Liver (tissue), 8 donors: ENCODE measurements at regions not wholly inside any gene's neighbourhood (a gene's known extent, or its start where the extent isn't known, plus 50 kb on each side); places are given as distances from the start of the nearest gene placed in this dataset.

Experiments used
- DNase-seq: peaks from one replicate; pipeline ENCODE4 v3.0.0-alpha.2; 2017; ENCODE audit warnings: low spot score
- H3K27ac ChIP-seq, 2 donors: one replicate each; pipeline ENCODE4 v1.7.0; 2013; ENCODE audit warnings: inconsistent platforms in 2 of 2, low read length in 2 of 2, control low read depth in 1 of 2, low read depth in 1 of 2, mild to moderate bottlenecking in 1 of 2
- H3K27me3 ChIP-seq, 4 donors: one replicate each; pipeline versions ENCODE4 v1.6.1 to v1.7.0; 2013; ENCODE audit warnings: low read length in 3 of 4, inconsistent platforms in 1 of 4, mild to moderate bottlenecking in 1 of 4, moderate library complexity in 1 of 4; ENCODE audit not compliant: control insufficient read depth in 4 of 4, insufficient read depth in 4 of 4
- H3K36me3 ChIP-seq, 4 donors: one replicate each; pipeline versions ENCODE4 v1.6.1 to v1.7.0; 2013; ENCODE audit warnings: low read length in 3 of 4, mild to moderate bottlenecking in 3 of 4, low read depth in 1 of 4, moderate library complexity in 1 of 4; ENCODE audit not compliant: control insufficient read depth in 4 of 4, insufficient read depth in 3 of 4
- H3K4me1 ChIP-seq, 4 donors: one replicate each; pipeline versions ENCODE4 v1.6.1 to v1.7.0; 2013; ENCODE audit warnings: low read length in 3 of 4, mild to moderate bottlenecking in 3 of 4, moderate library complexity in 1 of 4; ENCODE audit not compliant: control insufficient read depth in 4 of 4, insufficient read depth in 4 of 4
- H3K4me3 ChIP-seq, 3 donors: one replicate each; pipeline versions ENCODE4 v1.6.1 to v1.7.0; 2013; ENCODE audit warnings: low read length in 3 of 3, control low read depth in 1 of 3, low read depth in 1 of 3, mild to moderate bottlenecking in 1 of 3
- H3K9ac ChIP-seq, 2 donors: one replicate each; pipeline ENCODE4 v1.7.0; 2013; ENCODE audit warnings: low read length in 2 of 2, mild to moderate bottlenecking in 2 of 2, moderate library complexity in 2 of 2, control low read depth in 1 of 2, low read depth in 1 of 2
- H3K9me3 ChIP-seq, 4 donors: one replicate each; pipeline versions ENCODE4 v1.6.1 to v1.7.0; 2013; ENCODE audit warnings: low read length in 3 of 4; ENCODE audit not compliant: control insufficient read depth in 4 of 4
- CTCF ChIP-seq: fragments of 150-350 bp; IDR thresholded peaks from 2 replicates; pipeline ENCODE4 v1.5.1; 2017; ENCODE audit warnings: improper control_type of control experiment, low read depth, low read length; ENCODE audit not compliant: missing input control
- EGR1 ChIP-seq, 2 donors: IDR thresholded peaks; 2 replicates each; pipeline ENCODE4 v1.6.1; 2016 to 2018; ENCODE audit warnings: antibody characterized with exemption in 2 of 2, low read depth in 2 of 2
- FOXA1 ChIP-seq: IDR thresholded peaks from 2 replicates; pipeline ENCODE4 v1.6.1; 2016; ENCODE audit warnings: antibody characterized with exemption
- FOXA2 ChIP-seq: IDR thresholded peaks from 2 replicates; pipeline ENCODE4 v1.6.1; 2016; ENCODE audit warnings: antibody characterized with exemption
- GABPA ChIP-seq, 2 donors: IDR thresholded peaks in 1 of 2; conservative IDR thresholded peaks in 1 of 2; 2 replicates each; pipeline ENCODE4 v1.6.1; 2016; ENCODE audit warnings: antibody characterized with exemption in 2 of 2, mild to moderate bottlenecking in 1 of 2, moderate library complexity in 1 of 2
- HNF4A ChIP-seq, 2 donors: conservative IDR thresholded peaks; 2 replicates each; pipeline ENCODE4 v1.6.1; 2016; ENCODE audit warnings: antibody characterized with exemption in 2 of 2, mild to moderate bottlenecking in 2 of 2
- HNF4G ChIP-seq: IDR thresholded peaks from 2 replicates; pipeline ENCODE4 v1.6.1; 2016; ENCODE audit warnings: antibody characterized with exemption
- JUND ChIP-seq, 2 donors: IDR thresholded peaks; 2 replicates each; pipeline ENCODE4 v1.6.1; 2016; ENCODE audit warnings: antibody characterized with exemption in 2 of 2
- MAX ChIP-seq: IDR thresholded peaks from 2 replicates; pipeline ENCODE4 v1.6.1; 2016; ENCODE audit warnings: antibody characterized with exemption
- NR2F2 ChIP-seq: IDR thresholded peaks from 2 replicates; pipeline ENCODE4 v1.6.1; 2016; ENCODE audit warnings: antibody characterized with exemption
- RAD21 ChIP-seq, 2 donors: IDR thresholded peaks; 2 replicates each; pipeline ENCODE4 v1.6.1; 2016; ENCODE audit warnings: antibody characterized with exemption in 2 of 2, mild to moderate bottlenecking in 2 of 2
- RXRA ChIP-seq, 2 donors: IDR thresholded peaks; 2 replicates each; pipeline ENCODE4 v1.6.1; 2017 to 2018; ENCODE audit warnings: antibody characterized with exemption in 2 of 2, mild to moderate bottlenecking in 1 of 2
- SP1 ChIP-seq: IDR thresholded peaks from 2 replicates; pipeline ENCODE4 v1.6.1; 2018; ENCODE audit warnings: antibody characterized with exemption, mild to moderate bottlenecking
- TAF1 ChIP-seq: conservative IDR thresholded peaks from 2 replicates; pipeline ENCODE4 v1.6.1; 2016; ENCODE audit warnings: antibody characterized with exemption, mild to moderate bottlenecking
- YY1 ChIP-seq: IDR thresholded peaks from 2 replicates; pipeline ENCODE4 v1.6.1; 2016; ENCODE audit warnings: antibody characterized with exemption, mild to moderate bottlenecking
- WGBS: extraction: QIAGEN DNeasy Blood & Tissue Kit; methylation state at CpG from one replicate; pipeline ENCODE4 v1.1.7; 2013; 5-methylcytosine and 5-hydroxymethylcytosine counted together
- TF ChIP-seq, protein P1 (sequence below): IDR thresholded peaks from 2 replicates; pipeline ENCODE4 v1.6.1; 2016; ENCODE audit warnings: antibody characterized with exemption
- TF ChIP-seq, protein P2 (sequence below): IDR thresholded peaks from 2 replicates; pipeline ENCODE4 v1.6.1; 2016; ENCODE audit warnings: antibody characterized with exemption, mild to moderate bottlenecking
- TF ChIP-seq, protein P3 (sequence below): IDR thresholded peaks from 2 replicates; pipeline ENCODE4 v1.6.1; 2016; ENCODE audit warnings: antibody characterized with exemption
- donor health status: healthy.
- donor health status: healthy.
- donor health status: healthy.
- donor health status: healthy.
- donor health status: healthy.

- H3K27me3 ChIP-seq: no peaks in the 10 kb centered on the region
These were observed 168.5 kb downstream of the FAM43A start for GRCh38 chr3:194854206-194854605.

GRCh38 chr3:194854659-194855390, 169.1 kb downstream of the FAM43A start:
- no peak for DNase-seq
- 55% methylated on average over 9 of the region's 9 CpGs for WGBS
- H3K36me3 ChIP-seq: no peaks in the 10 kb centered on the region
- H3K27me3 ChIP-seq: no peaks in the 10 kb centered on the region
- no peak overlapping the region for H3K27ac ChIP-seq
- peaks cover 0 to 17% (median 6%) of the 10 kb centered on the region in 4 donors for H3K4me1 ChIP-seq
- no peak overlapping the region for H3K9ac ChIP-seq
- H3K4me3 ChIP-seq: no peak overlapping the region
- TF ChIP-seq, protein P1, sequence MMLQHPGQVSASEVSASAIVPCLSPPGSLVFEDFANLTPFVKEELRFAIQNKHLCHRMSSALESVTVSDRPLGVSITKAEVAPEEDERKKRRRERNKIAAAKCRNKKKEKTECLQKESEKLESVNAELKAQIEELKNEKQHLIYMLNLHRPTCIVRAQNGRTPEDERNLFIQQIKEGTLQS: no peak
- TF ChIP-seq RXRA (IDR thresholded peaks at IDR 0.05): peak in 1 of 2 donors; percentile 44
- TF ChIP-seq, protein P2, sequence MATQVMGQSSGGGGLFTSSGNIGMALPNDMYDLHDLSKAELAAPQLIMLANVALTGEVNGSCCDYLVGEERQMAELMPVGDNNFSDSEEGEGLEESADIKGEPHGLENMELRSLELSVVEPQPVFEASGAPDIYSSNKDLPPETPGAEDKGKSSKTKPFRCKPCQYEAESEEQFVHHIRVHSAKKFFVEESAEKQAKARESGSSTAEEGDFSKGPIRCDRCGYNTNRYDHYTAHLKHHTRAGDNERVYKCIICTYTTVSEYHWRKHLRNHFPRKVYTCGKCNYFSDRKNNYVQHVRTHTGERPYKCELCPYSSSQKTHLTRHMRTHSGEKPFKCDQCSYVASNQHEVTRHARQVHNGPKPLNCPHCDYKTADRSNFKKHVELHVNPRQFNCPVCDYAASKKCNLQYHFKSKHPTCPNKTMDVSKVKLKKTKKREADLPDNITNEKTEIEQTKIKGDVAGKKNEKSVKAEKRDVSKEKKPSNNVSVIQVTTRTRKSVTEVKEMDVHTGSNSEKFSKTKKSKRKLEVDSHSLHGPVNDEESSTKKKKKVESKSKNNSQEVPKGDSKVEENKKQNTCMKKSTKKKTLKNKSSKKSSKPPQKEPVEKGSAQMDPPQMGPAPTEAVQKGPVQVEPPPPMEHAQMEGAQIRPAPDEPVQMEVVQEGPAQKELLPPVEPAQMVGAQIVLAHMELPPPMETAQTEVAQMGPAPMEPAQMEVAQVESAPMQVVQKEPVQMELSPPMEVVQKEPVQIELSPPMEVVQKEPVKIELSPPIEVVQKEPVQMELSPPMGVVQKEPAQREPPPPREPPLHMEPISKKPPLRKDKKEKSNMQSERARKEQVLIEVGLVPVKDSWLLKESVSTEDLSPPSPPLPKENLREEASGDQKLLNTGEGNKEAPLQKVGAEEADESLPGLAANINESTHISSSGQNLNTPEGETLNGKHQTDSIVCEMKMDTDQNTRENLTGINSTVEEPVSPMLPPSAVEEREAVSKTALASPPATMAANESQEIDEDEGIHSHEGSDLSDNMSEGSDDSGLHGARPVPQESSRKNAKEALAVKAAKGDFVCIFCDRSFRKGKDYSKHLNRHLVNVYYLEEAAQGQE: no peak
- no peak for TF ChIP-seq RAD21 (IDR thresholded peaks at IDR 0.05)
- TF ChIP-seq MAX: no peak
- TF ChIP-seq HNF4A (conservative IDR thresholded peaks at IDR 0.05): peak; percentile 9 to 45
- TF ChIP-seq YY1: no peak
- no peak for TF ChIP-seq JUND (IDR thresholded peaks at IDR 0.05)
- TF ChIP-seq TAF1: no peak
- no peak for TF ChIP-seq FOXA1
- no peak for TF ChIP-seq GABPA (IDR thresholded peaks at IDR 0.05 in 1 of 2, conservative IDR thresholded peaks at IDR 0.05 in 1 of 2)
- no peak for TF ChIP-seq EGR1 (IDR thresholded peaks at IDR 0.05; ENCODE audit: low read depth in 2 of 2)
- peak; percentile 13 for TF ChIP-seq SP1
- TF ChIP-seq FOXA2: no peak
- no peak for TF ChIP-seq NR2F2
- no peak for TF ChIP-seq HNF4G
- H3K9me3 ChIP-seq: no peaks in the 10 kb centered on the region

More at GRCh38 chr3:194854206-194854605, 168.5 kb downstream of the FAM43A start:
- Histone ChIP-seq H3K9ac (no peak overlapping the region), H3K36me3 (no peaks in the 10 kb centered on the region), H3K4me3 (no peak overlapping the region), H3K27ac (no peak overlapping the region), H3K9me3 (no peaks in the 10 kb centered on the region), H3K4me1 (peaks cover 0 to 17% (median 6%) of the 10 kb centered on the region in 4 donors)
- DNase-seq: no peak
- TF ChIP-seq, protein P3, sequence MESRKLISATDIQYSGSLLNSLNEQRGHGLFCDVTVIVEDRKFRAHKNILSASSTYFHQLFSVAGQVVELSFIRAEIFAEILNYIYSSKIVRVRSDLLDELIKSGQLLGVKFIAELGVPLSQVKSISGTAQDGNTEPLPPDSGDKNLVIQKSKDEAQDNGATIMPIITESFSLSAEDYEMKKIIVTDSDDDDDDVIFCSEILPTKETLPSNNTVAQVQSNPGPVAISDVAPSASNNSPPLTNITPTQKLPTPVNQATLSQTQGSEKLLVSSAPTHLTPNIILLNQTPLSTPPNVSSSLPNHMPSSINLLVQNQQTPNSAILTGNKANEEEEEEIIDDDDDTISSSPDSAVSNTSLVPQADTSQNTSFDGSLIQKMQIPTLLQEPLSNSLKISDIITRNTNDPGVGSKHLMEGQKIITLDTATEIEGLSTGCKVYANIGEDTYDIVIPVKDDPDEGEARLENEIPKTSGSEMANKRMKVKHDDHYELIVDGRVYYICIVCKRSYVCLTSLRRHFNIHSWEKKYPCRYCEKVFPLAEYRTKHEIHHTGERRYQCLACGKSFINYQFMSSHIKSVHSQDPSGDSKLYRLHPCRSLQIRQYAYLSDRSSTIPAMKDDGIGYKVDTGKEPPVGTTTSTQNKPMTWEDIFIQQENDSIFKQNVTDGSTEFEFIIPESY: no peak
- TF ChIP-seq NR2F2: no peak
- TF ChIP-seq RAD21 (IDR thresholded peaks at IDR 0.05): no peak
- TF ChIP-seq RXRA (IDR thresholded peaks at IDR 0.05): no peak
- TF ChIP-seq JUND (IDR thresholded peaks at IDR 0.05): no peak
- no peak for TF ChIP-seq TAF1
- no peak for TF ChIP-seq HNF4A (conservative IDR thresholded peaks at IDR 0.05)
- TF ChIP-seq MAX: no peak
- TF ChIP-seq CTCF: no peak
- no peak for TF ChIP-seq YY1
- WGBS: 60% methylated on average over 4 of the region's 4 CpGs
